K562 (cell line): ENCODE measurements at regions not wholly inside any gene's neighbourhood (a gene's known extent, or its start where the extent isn't known, plus 50 kb on each side); places are given as distances from the start of the nearest gene placed in this dataset.

Source experiments
- ATAC-seq: fragments of 200-7000 bp; cut with Tn5 transposase; 3 replicates; pipeline ENCODE4 v1.9.1; 2020; ENCODE audit warnings: moderate library complexity
- BruUV-seq: library from RNA; stranded (reverse); fragments of 400-500 nt; replicated peaks from 2 replicates; lab custom pipeline; 2021; lab: Mats Ljungman, UMichigan
- CTCF ChIA-PET: fragments of 300-600 bp; formaldehyde crosslinking; extraction: SDS; loops from one replicate; lab custom pipeline; 2021; ENCODE audit warnings: low intra/inter-chr PET ratio; lab: Yijun Ruan, JAX
- POLR2A ChIA-PET: fragments of 300-600, 350-650 bp; sonication (Branson Sonifier 250); formaldehyde crosslinking; extraction: SDS; loops from one replicate; lab custom pipeline; 2021; ENCODE audit warnings: antibody characterized with exemption, inconsistent platforms; lab: Yijun Ruan, JAX
- DNase-seq, 4 experiments: peaks; one replicate each; pipeline versions ENCODE4 v3.0.0 to v3.0.0-alpha.2; 2011 to 2018; ENCODE audit warnings: low spot score in 3 of 4, mixed read lengths in 3 of 4; ENCODE audit errors: extremely low read depth in 1 of 4
- FAIRE-seq: peaks from 2 replicates; lab custom pipeline; 2011; peaks lifted over from hg19 to GRCh38; lab: Jason Lieb, UNC
- H2AFZ ChIP-seq: 2 replicates; pipeline ENCODE4 v1.6.0; 2011; ENCODE audit warnings: low read depth, low read length, control low read depth, inconsistent platforms
- H3K27ac ChIP-seq: fragments of 200-600 bp; 3 replicates; pipeline ENCODE4 v1.8.0; 2011; ENCODE audit warnings: low read depth, mild to moderate bottlenecking, control low read depth, inconsistent platforms, low read length, moderate library complexity, mixed read lengths; ENCODE audit errors: extremely low read depth
- H3K27me3 ChIP-seq, 2 experiments: fragments of 300-600 bp in 1 of 2; 2 replicates in 1 of 2; 3 replicates in 1 of 2; pipeline versions ENCODE4 v1.6.0 to v1.8.0; 2011; ENCODE audit warnings: inconsistent platforms in 2 of 2, low read length in 2 of 2, mild to moderate bottlenecking in 1 of 2, mixed read lengths in 1 of 2, moderate library complexity in 1 of 2; ENCODE audit not compliant: control insufficient read depth in 2 of 2, insufficient read depth in 2 of 2
- H3K36me3 ChIP-seq: fragments of 300-600 bp; 3 replicates; pipeline ENCODE4 v1.8.0; 2011; ENCODE audit warnings: mild to moderate bottlenecking, low read length, inconsistent platforms; ENCODE audit not compliant: control insufficient read depth, insufficient read depth
- H3K4me1 ChIP-seq, 2 experiments: fragments of 200-600 bp in 1 of 2; replicated peaks in 1 of 2; 2 replicates in 1 of 2; 3 replicates in 1 of 2; pipeline versions ENCODE4 v1.5.1 to v1.8.0; 2011; ENCODE audit warnings: inconsistent platforms in 2 of 2, low read length in 2 of 2, mild to moderate bottlenecking in 1 of 2, mixed read lengths in 1 of 2, moderate library complexity in 1 of 2; ENCODE audit not compliant: control insufficient read depth in 2 of 2, insufficient read depth in 2 of 2
- H3K4me2 ChIP-seq: 2 replicates; pipeline ENCODE4 v1.6.1; 2011; ENCODE audit warnings: low read length, control low read depth, inconsistent platforms, mixed read lengths; ENCODE audit not compliant: insufficient read depth
- H3K4me3 ChIP-seq: fragments of 200-600 bp; sonication (generic), shearing (Covaris generic); 2 replicates; pipeline ENCODE4 v1.5.1; 2016; ENCODE audit warnings: control low read depth, inconsistent platforms
- H3K79me2 ChIP-seq: fragments of 200-600 bp; 3 replicates; pipeline ENCODE4 v1.8.0; 2011; ENCODE audit warnings: low read length, inconsistent platforms; ENCODE audit not compliant: control insufficient read depth, insufficient read depth
- H3K9ac ChIP-seq, 2 experiments: 2 replicates each; pipeline versions ENCODE4 v1.6.0 to v1.6.1; 2011; ENCODE audit warnings: low read depth in 2 of 2, low read length in 2 of 2, control low read depth in 1 of 2, inconsistent platforms in 1 of 2, mild to moderate bottlenecking in 1 of 2, mixed read lengths in 1 of 2; ENCODE audit not compliant: insufficient read depth in 1 of 2
- H3K9me1 ChIP-seq: one replicate; pipeline ENCODE4 v1.6.0; 2011; ENCODE audit warnings: inconsistent platforms, mild to moderate bottlenecking, low read length, moderate library complexity; ENCODE audit not compliant: control insufficient read depth, insufficient read depth
- H3K9me3 ChIP-seq: replicated peaks from 2 replicates; pipeline ENCODE4 v1.5.1; 2011; ENCODE audit warnings: low read depth, low read length, inconsistent platforms; ENCODE audit not compliant: control insufficient read depth, insufficient read depth
- H4K20me1 ChIP-seq: replicated peaks from 2 replicates; pipeline ENCODE4 v1.6.1; 2011; ENCODE audit warnings: low read length, inconsistent platforms, mixed read lengths; ENCODE audit not compliant: control insufficient read depth, insufficient read depth
- BACH1 ChIP-seq: fragments of 200-800 bp; sonication (Bioruptor generic); IDR thresholded peaks from 2 replicates; pipeline ENCODE4 v1.6.1; 2016; ENCODE audit warnings: missing genetic modification characterization, missing compliant biosample characterization
- DPF2 ChIP-seq: fragments of 450-650 bp; IDR thresholded peaks from 2 replicates; pipeline ENCODE4 v1.6.1; 2016
- MTA3 ChIP-seq: fragments of 450-650 bp; formaldehyde crosslinking; IDR thresholded peaks from 2 replicates; pipeline ENCODE4 v1.6.1; 2017; ENCODE audit warnings: mild to moderate bottlenecking, borderline replicate concordance
- SNRNP70 ChIP-seq: fragments of 200-400 bp; formaldehyde crosslinking; optimal IDR thresholded peaks from 2 replicates; pipeline ENCODE3; 2017; ENCODE audit warnings: low read depth, low read length
- TCFL5 ChIP-seq: fragments of 250-450 bp; sonication (Bioruptor Pico); conservative IDR thresholded peaks from 2 replicates; pipeline ENCODE4 v1.6.1; 2021; ENCODE audit warnings: mild to moderate bottlenecking, moderate library complexity, matching md5 sums
- ZBTB7A ChIP-seq: IDR thresholded peaks from 2 replicates; pipeline ENCODE4 v1.6.1; 2011; ENCODE audit warnings: low read depth, mild to moderate bottlenecking, low read length, moderate library complexity, borderline replicate concordance; ENCODE audit not compliant: control insufficient read depth
- ZKSCAN8 ChIP-seq: fragments of 200-800 bp; sonication (Bioruptor generic); IDR thresholded peaks from 2 replicates; pipeline ENCODE4 v1.6.1; 2016; ENCODE audit warnings: missing genetic modification characterization, missing compliant biosample characterization
- ZNF507 ChIP-seq: conservative IDR thresholded peaks from 2 replicates; pipeline ENCODE4 v1.6.1; 2017; ENCODE audit warnings: missing genetic modification characterization, missing compliant biosample characterization
- WGBS: fragments of 100-300 bp; shearing (Covaris generic); methylation state at CpG from one replicate; pipeline ENCODE4 v1.1.6; 2016; ENCODE audit warnings: low coverage, mixed read lengths; ENCODE audit not compliant: insufficient coverage; ENCODE audit errors: missing lambda C conversion rate; 5-methylcytosine and 5-hydroxymethylcytosine counted together
- in situ Hi-C: fragments of 300-500 bp; cut with MboI; formaldehyde crosslinking; loops from 4 replicates; pipeline ENCODE4 v1.15.0; 2018; ENCODE audit warnings: inconsistent platforms, mixed read lengths
- intact Hi-C: fragments of 100-400 bp; cut with micrococcal nuclease; formaldehyde crosslinking; loops from 2 replicates; pipeline ENCODE4 v1.14.2; 2022
- TF ChIP-seq, protein P1 (sequence below): fragments of 450-650 bp; IDR thresholded peaks from 2 replicates; pipeline ENCODE4 v1.6.1; 2016
- TF ChIP-seq, protein P2 (sequence below), 2 experiments: fragments of 450-650 bp in 1 of 2; sonication (generic) in 1 of 2; formaldehyde crosslinking; conservative IDR thresholded peaks; 2 replicates each; pipeline versions ENCODE4 v1.4.0 to v1.8.1; 2020 to 2022; ENCODE audit warnings: mild to moderate bottlenecking in 1 of 2, missing genetic modification reagents in 1 of 2
- TF ChIP-seq, protein P3 (sequence below): IDR thresholded peaks from 2 replicates; pipeline ENCODE4 v1.6.1; 2011; ENCODE audit not compliant: insufficient read length; ENCODE audit errors: extremely low read depth

DNA sequence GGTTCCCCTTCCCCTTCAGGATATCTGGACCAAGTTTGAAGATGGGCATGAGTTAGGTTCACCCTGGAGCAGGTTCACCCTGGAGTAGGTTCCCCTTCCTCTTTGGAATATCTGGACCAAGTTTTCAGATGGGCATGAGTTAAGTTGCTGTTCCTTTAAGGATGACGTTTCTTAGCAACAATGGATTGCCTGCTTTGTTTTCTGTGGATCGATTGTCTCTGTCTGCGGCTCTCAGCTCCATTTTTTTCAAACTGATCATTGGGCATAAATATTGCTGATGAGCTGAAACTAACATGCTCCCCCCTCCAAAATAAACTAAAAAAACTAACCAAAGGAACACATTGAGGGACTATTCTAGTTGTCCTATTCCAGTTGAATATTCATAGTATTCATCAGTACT is 149.5 kb downstream of the SPP2 start:
- H3K4me1 ChIP-seq: no peaks in the 10 kb centered on the region
- H2AFZ ChIP-seq: no peak overlapping the region
- H3K4me3 ChIP-seq: no peak overlapping the region
- H3K27ac ChIP-seq: no peak overlapping the region
- no peaks in the 10 kb centered on the region for H3K79me2 ChIP-seq
- intact Hi-C loops (no loop called here), in situ Hi-C loops (no loop called here)
- ChIA-PET POLR2A (no interaction called here), CTCF (no interaction called here)
- no peak overlapping the region for H3K9ac ChIP-seq
- BruUV-seq: no TSS peak
- no peaks in the 10 kb centered on the region for H3K9me1 ChIP-seq
- no peak for ATAC-seq
- no peaks in the 10 kb centered on the region for H3K9me3 ChIP-seq
- H3K4me2 ChIP-seq: no peak overlapping the region
- TF ChIP-seq, protein P1, sequence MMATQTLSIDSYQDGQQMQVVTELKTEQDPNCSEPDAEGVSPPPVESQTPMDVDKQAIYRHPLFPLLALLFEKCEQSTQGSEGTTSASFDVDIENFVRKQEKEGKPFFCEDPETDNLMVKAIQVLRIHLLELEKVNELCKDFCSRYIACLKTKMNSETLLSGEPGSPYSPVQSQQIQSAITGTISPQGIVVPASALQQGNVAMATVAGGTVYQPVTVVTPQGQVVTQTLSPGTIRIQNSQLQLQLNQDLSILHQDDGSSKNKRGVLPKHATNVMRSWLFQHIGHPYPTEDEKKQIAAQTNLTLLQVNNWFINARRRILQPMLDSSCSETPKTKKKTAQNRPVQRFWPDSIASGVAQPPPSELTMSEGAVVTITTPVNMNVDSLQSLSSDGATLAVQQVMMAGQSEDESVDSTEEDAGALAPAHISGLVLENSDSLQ: no peak
- TF ChIP-seq ZNF507 (no peak), SNRNP70 (no peak), ZKSCAN8 (CRISPR knock-in tag) (no peak), MTA3 (no peak), DPF2 (no peak), ZBTB7A (no peak), BACH1 (tag) (no peak), TCFL5 (CRISPR knock-in tag) (no peak)
- TF ChIP-seq, protein P2, sequence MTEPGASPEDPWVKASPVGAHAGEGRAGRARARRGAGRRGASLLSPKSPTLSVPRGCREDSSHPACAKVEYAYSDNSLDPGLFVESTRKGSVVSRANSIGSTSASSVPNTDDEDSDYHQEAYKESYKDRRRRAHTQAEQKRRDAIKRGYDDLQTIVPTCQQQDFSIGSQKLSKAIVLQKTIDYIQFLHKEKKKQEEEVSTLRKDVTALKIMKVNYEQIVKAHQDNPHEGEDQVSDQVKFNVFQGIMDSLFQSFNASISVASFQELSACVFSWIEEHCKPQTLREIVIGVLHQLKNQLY (CRISPR knock-in tag; conservative IDR thresholded peaks at IDR 0.05): no peak
- TF ChIP-seq, protein P3, sequence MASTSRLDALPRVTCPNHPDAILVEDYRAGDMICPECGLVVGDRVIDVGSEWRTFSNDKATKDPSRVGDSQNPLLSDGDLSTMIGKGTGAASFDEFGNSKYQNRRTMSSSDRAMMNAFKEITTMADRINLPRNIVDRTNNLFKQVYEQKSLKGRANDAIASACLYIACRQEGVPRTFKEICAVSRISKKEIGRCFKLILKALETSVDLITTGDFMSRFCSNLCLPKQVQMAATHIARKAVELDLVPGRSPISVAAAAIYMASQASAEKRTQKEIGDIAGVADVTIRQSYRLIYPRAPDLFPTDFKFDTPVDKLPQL: no peak
- no peaks in the 10 kb centered on the region for H3K36me3 ChIP-seq
- no peak for DNase-seq
- H4K20me1 ChIP-seq: no peaks in the 10 kb centered on the region
- no peak for FAIRE-seq
- 0% methylated on average over 3 of the region's 3 CpGs for WGBS
- no peaks in the 10 kb centered on the region for H3K27me3 ChIP-seq
